ENCODE measurements at regions not wholly inside any gene's neighbourhood (a gene's known extent, or its start where the extent isn't known, plus 50 kb on each side); places are given as distances from the start of the nearest gene placed in this dataset.

DNA sequence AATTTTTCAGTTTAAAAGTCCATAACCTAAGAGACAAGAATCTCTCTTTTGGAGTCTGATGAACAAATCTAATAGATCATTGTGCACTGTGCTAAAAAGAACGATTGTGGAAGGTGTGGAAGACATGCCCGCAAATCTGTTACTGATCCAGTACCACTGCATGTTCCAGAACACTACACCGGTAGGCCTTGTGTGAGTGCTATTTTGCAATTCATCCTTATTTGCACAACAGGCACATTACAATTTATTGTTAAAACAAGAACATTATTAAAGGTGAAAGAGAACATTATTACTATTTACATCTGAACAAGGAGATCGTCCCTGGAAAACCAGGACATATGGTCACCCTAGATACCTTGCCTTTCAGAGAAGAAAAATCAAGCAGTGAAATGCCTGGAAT is 205.7 kb upstream of the NECTIN3 start:
- Histone ChIP-seq H3K9me3 (no peaks in the 10 kb centered on the region), H3K4me1 (replicated peaks) (no peaks in the 10 kb centered on the region), H3K36me3 (no peaks in the 10 kb centered on the region), H3K27ac (peak overlapping the region in 1 of 2 donors; percentile 48), H3K27me3 (replicated peaks; ENCODE audit: insufficient read depth) (no peaks in the 10 kb centered on the region), H3K4me3 (no peak overlapping the region)
- peak; percentile 13 for DNase-seq (ENCODE audit: low spot score)
- TF ChIP-seq, protein P1, sequence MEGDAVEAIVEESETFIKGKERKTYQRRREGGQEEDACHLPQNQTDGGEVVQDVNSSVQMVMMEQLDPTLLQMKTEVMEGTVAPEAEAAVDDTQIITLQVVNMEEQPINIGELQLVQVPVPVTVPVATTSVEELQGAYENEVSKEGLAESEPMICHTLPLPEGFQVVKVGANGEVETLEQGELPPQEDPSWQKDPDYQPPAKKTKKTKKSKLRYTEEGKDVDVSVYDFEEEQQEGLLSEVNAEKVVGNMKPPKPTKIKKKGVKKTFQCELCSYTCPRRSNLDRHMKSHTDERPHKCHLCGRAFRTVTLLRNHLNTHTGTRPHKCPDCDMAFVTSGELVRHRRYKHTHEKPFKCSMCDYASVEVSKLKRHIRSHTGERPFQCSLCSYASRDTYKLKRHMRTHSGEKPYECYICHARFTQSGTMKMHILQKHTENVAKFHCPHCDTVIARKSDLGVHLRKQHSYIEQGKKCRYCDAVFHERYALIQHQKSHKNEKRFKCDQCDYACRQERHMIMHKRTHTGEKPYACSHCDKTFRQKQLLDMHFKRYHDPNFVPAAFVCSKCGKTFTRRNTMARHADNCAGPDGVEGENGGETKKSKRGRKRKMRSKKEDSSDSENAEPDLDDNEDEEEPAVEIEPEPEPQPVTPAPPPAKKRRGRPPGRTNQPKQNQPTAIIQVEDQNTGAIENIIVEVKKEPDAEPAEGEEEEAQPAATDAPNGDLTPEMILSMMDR (IDR thresholded peaks at IDR 0.05): no peak
- TF ChIP-seq POLR2AphosphoS5 (IDR thresholded peaks at IDR 0.05): peak; percentile 78
- TF ChIP-seq POLR2A (IDR thresholded peaks at IDR 0.05): no peak
- WGBS: 57% methylated on average over 4 of the region's 4 CpGs
- intact Hi-C loops (cut with DNase I): no loop called here

DNA sequence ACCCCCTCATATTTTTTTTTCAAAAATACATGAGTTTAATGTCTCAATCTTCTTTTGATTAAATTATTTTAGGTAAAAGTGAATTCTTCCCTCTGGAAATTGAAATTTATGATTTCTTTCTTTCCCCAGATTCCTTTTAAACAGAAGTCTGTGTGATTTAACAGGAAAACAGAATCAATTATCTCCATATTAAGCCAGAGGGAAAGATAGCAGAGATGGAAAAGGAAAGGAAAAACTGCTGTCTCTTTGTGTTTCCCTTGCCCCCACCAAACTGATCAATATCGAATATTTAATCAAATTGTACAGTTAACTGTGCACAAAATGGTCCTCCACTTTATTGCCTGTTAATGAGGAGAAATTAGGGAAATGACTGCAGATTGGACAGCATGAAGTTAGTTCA is 203.5 kb upstream of the NECTIN3 start:
- Histone ChIP-seq H3K27me3 (replicated peaks; ENCODE audit: insufficient read depth) (no peaks in the 10 kb centered on the region), H3K36me3 (no peaks in the 10 kb centered on the region), H3K4me1 (replicated peaks) (no peaks in the 10 kb centered on the region), H3K4me3 (no peak overlapping the region), H3K27ac (no peak overlapping the region), H3K9me3 (no peaks in the 10 kb centered on the region)
- no peak for DNase-seq (ENCODE audit: low spot score)
- intact Hi-C loops (cut with DNase I): no loop called here
- 90% methylated on average over 1 of the region's 1 CpG for WGBS
- TF ChIP-seq POLR2AphosphoS5 (IDR thresholded peaks at IDR 0.05) (no peak), POLR2A (IDR thresholded peaks at IDR 0.05) (no peak)
- TF ChIP-seq, protein P1 (IDR thresholded peaks at IDR 0.05): no peak

DNA sequence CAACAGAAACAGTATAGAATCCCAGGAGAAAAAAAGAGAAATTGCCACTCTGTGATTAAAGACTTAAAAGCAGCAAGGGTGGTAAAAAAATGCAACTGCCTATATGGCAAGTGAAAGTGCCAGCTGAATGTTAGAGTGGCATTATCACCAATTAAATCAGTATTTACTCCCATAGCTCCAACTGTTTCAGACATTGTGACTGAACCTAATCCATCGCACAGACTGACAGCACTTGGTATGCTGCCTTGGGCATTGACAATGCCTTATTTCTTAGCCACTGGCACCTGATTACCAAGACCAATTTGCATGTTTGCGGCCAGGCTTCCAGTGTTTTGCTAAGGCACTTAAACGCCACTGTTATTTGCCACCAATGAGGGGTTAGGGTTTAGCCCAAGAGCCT is 201.9 kb upstream of the NECTIN3 start:
- intact Hi-C loops (cut with DNase I): no loop called here
- no peaks in the 10 kb centered on the region for H3K9me3 ChIP-seq
- WGBS: 90% methylated on average over 3 of the region's 3 CpGs
- no peaks in the 10 kb centered on the region for H3K27me3 ChIP-seq (replicated peaks; ENCODE audit: insufficient read depth)
- H3K4me3 ChIP-seq: no peak overlapping the region
- H3K4me1 ChIP-seq (replicated peaks): no peaks in the 10 kb centered on the region
- H3K27ac ChIP-seq: no peak overlapping the region
- no peak for TF ChIP-seq POLR2A (IDR thresholded peaks at IDR 0.05)
- no peak for TF ChIP-seq POLR2AphosphoS5 (IDR thresholded peaks at IDR 0.05)
- TF ChIP-seq, protein P1 (IDR thresholded peaks at IDR 0.05): no peak
- DNase-seq (ENCODE audit: low spot score): no peak
- H3K36me3 ChIP-seq: no peaks in the 10 kb centered on the region

DNA sequence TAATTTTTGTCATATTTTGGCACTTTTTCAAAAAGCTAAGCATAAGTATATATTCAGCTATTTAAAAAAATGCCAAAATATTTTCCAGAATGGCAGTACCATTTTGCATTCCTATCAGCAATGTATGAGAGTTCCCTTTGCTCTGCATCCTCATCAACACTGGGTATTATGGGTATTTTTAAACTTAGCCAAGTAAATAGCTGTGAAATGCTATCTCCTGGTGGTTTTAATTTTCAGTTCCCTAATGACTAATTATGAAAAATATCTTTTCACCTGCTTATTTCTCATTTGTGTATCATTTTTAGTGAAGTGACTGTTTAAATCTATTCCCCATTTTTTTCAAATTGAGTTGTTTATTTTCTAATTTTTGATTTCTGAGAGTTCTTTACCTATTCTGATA is 199.7 kb upstream of the NECTIN3 start:
- Histone ChIP-seq H3K4me1 (replicated peaks) (no peaks in the 10 kb centered on the region), H3K36me3 (no peaks in the 10 kb centered on the region), H3K4me3 (no peak overlapping the region), H3K27ac (no peak overlapping the region), H3K9me3 (no peaks in the 10 kb centered on the region), H3K27me3 (replicated peaks; ENCODE audit: insufficient read depth) (no peaks in the 10 kb centered on the region)
- DNase-seq (ENCODE audit: low spot score): no peak
- TF ChIP-seq, protein P1 (IDR thresholded peaks at IDR 0.05): no peak
- no peak for TF ChIP-seq POLR2A (IDR thresholded peaks at IDR 0.05)
- intact Hi-C loops (cut with DNase I): no loop called here

DNA sequence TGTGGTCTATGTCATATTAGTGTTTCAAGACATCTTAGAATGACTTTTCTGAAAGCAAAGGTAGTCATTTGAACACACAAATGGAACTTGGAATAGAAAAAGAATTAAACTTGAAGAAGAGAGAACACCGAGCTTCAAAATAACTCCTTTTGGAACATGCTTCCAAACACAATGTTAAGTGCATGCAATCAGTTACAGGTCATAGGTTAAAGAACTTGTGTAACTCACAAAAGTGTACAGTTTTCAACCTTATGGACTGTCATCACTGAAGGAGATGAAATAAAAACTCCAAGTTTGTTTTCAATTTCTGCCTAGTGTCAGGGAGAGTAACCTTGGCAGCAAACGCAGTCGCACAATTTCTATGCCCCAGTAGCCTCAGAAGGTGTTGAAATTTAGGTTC is 192.9 kb upstream of the NECTIN3 start:
- H3K27ac ChIP-seq: no peak overlapping the region
- 93% methylated on average over 3 of the region's 3 CpGs for WGBS
- H3K4me3 ChIP-seq: no peak overlapping the region

More for the DNA sequence above, 192.9 kb upstream of the NECTIN3 start:
- intact Hi-C loops (cut with DNase I): no loop called here
- no peak for TF ChIP-seq POLR2A (IDR thresholded peaks at IDR 0.05)
- no peak for TF ChIP-seq POLR2AphosphoS5 (IDR thresholded peaks at IDR 0.05)
- TF ChIP-seq, protein P1 (IDR thresholded peaks at IDR 0.05): no peak
- Histone ChIP-seq H3K27me3 (replicated peaks; ENCODE audit: insufficient read depth) (no peaks in the 10 kb centered on the region), H3K4me1 (replicated peaks) (no peaks in the 10 kb centered on the region), H3K36me3 (no peaks in the 10 kb centered on the region), H3K9me3 (no peaks in the 10 kb centered on the region)
- no peak for DNase-seq (ENCODE audit: low spot score)

Data from prostate gland (tissue), 2 donors.